Fibroblast of skin of abdomen (primary cell): ENCODE measurements at regions not wholly inside any gene's neighbourhood (a gene's known extent, or its start where the extent isn't known, plus 50 kb on each side); places are given as distances from the start of the nearest gene placed in this dataset.

ENCODE experiments used
- DNase-seq: peaks from one replicate; pipeline ENCODE4 v3.0.0-alpha.2; 2013

DNA sequence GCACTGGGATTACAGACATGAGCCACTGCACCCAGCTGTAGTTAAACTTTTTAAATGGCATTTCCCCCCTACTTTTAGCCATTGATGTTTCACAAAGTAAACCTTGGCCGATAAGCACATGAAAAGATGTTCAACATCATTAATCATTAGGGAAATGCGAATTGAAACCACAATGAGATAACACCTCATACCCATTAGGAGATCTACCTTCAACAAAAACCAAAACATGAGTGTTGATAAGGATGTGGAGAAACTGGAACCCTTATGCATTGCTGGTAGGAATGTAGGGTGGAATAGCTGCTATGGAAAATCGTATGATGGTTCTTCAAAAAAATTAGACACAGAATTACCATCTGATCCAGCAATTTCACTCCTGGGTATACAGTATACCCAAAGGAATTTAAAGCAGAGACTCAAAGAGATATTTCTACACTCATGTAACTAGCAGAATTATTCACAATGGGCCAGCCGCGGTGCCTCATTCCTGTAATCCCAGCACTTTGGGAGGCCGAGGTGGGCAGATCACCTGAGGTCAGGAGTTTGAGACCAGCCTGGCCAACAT, 286.5 kb upstream of the JARID2 start:
- DNase-seq = no peak

DNA sequence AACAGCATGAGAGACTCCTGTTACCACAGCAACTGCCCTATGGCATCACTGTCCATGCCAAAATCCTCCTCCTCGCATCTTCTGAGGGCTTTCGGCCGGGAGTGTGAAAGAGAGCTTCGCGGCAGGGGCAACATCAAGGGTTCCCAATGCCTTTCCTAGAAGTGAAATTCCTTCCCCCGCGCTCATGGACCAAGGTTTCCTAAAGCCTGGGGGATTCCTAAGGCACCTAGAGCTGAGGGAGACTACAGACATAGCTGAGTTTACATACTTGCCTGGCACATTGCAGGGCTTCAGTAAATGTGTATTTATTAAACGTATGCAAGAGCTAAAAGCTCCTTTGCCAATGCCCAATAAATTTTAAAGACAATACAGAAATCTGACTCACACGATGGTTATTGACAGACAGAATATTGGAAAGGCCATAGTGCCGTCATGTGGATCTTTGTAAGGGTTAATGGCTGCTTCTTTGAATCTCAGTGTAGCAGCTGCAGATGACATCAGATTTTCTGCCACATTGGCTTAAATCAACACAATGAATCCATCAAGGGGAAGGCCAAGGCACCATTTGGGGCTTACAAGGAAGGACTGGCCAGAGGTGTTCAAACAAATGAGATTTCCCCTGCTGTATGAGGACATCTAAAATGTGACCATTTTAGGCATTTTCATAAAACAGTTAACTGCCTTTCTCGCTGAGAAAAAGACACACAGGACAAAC, 281.2 kb upstream of the JARID2 start:
- DNase-seq = peak; percentile 20

GRCh38 chr6:14965424-14966075, 280.3 kb upstream of the JARID2 start:
- peak; percentile 51 for DNase-seq

DNA sequence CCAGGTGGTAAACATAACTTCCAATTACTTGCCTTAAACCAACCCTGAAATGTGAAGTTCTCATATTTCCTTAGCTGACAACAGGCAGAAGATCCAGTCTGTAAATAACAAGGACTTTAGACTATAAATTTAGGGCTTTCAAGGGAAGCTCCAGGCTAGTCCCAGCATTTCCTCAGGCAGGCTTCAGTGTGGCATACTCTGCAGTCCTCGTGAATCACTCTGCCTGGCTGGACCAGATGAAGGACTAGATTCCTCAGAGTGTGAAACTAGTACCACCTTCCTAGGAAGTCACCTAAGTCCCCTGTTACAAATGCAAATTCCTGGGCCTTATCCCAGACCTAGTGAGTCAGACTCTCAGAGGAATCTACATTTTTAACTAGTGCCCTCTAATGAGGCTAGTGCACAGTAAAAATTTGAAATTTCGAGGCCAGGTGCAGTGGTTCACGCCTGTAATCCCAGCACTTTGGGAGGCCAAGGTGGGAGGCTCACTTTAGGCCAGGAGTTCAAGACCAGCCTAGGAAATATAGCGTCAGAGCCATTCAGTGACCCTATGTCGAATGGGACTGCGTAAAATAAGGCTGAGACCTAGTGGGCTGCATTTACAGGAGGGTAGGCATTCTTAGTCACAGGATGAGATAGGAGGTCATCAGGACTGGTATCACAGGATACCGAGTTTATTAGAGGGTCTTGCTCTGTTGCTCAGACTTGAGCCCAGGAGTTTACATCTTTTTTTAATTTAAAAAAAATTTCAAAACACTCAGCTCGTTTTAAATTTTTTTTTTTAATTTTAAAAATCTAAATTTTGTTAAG, 279.6 kb upstream of the JARID2 start:
- peak; percentile 27 for DNase-seq

- DNase-seq = no peak
Measured at GRCh38 chr6:14966906-14967711, 278.8 kb upstream of the JARID2 start.

DNA sequence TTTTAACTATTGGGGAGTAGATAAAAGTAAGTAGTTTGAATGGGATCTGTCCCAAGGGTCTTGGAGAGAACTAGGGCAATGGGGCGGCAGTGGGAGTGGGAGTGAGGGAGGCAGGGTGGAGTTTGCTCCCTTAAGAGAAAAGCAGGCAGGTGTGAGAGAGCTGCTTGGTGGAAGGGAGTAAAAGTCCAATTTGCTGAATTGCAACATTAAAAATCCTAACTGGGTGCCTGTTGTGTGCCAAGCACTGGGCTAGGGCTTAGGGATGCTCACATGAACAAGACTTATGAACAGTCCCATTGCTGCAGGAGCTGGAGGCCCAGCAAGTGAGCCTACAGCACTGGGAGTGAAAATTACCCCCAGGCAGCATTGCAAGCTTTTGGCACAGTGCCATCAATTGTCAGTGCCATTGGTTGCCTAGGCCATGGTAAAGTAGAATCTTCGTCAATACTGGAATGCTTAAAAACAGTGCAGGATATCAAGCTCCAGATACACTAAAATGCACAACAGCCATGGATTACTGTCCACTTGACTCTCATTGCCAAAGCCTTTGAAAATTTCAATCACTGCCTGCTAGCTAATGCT, 277.7 kb upstream of the JARID2 start:
- DNase-seq = no peak

- DNase-seq = no peak
Measured at GRCh38 chr6:14969126-14969525, 276.7 kb upstream of the JARID2 start.

- no peak for DNase-seq
Measured at GRCh38 chr6:14972379-14973067, 273.3 kb upstream of the JARID2 start.

GRCh38 chr6:14974372-14974771, 271.5 kb upstream of the JARID2 start:
- DNase-seq = no peak

- DNase-seq = no peak
Measured at GRCh38 chr6:14974792-14975470, 270.9 kb upstream of the JARID2 start.

GRCh38 chr6:14975471-14975817, 270.4 kb upstream of the JARID2 start:
- DNase-seq = peak; percentile 47

DNA sequence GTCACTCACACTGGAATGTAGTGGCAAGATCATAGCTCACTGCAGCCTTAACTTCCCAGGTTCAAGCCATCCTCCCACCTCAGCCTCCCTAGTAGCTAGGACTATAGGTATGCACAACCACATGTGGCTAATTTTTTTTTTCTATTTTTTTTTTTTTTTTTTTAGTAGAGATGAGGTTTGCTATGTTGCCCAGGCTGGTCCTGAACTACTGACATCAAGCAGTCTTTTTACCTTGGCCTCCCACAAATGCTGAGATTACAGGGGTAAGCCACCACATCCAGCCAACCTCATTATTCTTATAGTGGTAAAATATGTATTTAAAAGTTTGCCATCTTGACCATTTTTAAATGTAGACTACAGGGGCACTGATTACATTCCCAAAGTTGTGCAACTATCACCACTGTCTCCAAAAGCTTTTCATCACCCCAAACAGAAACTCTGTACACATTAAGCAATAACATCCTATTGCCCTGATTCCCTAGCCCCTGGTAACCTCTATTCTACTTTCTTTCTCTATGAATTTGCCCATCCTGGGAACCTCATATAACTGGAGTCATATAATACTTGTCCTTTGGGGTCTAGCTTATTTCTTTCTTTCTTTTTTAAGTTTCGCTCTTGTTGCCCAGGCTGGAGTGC, 268.0 kb upstream of the JARID2 start:
- DNase-seq = no peak

GRCh38 chr6:14981960-14982359, 263.9 kb upstream of the JARID2 start:
- no peak for DNase-seq

DNA sequence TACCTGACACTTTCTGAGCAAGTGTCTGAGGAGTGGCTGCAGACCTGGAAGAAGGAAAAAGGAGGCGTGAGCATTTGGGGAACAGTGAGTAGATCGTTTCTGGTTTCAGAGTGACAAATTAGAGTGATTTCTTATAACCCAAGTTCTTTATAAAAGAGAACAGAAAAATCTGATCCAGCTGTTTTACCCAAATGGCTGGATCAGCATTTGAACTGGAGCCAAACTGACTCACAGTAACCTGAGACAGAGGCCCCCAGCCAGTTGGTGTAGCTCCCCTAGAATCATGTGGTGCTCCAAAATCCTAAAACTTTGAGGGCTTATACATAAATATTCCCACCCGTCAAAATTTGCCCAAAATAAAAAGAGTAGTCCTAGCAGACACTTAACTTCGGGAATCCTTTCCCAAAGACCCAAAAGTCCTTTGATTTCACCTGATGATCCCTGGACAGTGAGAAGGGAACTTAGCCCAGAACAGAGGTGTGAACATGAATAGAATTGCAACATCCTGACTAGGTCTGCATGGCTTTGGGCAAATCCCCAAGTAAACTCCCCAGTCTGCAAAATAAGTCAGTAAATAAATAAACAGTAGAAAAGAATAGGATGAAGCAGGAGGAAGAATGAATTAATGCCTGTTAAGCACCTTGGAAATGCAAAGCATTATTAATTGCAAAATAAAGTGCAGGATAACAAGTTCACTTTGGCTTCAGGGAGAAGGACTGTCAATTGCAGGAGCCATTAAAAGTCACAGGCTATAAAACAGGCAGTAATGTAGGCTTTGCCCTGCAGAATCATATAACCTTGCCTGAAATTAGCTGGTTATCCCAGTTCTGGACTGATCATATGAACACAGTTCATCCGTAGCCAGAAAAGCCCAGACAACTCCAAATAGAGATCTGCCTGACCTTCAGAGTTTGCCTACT, 262.0 kb upstream of the JARID2 start:
- DNase-seq = peak; percentile 14

- peak; percentile 16 for DNase-seq
Measured at GRCh38 chr6:14984519-14984853, 261.4 kb upstream of the JARID2 start.

DNA sequence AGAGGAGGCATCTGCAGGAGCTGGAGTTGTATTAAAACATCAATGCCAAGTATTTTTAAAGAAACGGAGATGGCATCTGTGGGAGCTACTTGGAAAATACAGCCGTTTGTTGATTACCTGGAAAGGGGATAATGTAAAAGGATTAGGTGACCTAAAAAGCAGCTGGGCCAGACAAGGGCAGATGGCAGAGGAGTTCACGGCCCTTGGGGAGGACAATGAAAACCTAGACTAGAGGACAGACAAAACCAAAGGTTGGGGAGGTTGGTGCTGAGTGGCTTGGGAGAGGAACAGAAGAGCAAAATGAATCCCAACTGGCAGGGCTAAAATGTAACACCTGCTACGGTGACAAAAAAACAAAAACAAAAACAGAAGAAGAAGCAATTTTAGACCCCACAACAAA, 260.5 kb upstream of the JARID2 start:
- DNase-seq = no peak

- no peak for DNase-seq
Measured at GRCh38 chr6:14986370-14986769, 259.5 kb upstream of the JARID2 start.

GRCh38 chr6:14987490-14987889, 258.4 kb upstream of the JARID2 start:
- DNase-seq = no peak

GRCh38 chr6:14992382-14992781, 253.5 kb upstream of the JARID2 start:
- no peak for DNase-seq
